CD14-positive monocyte (primary cell): ENCODE measurements at regions not wholly inside any gene's neighbourhood (a gene's known extent, or its start where the extent isn't known, plus 50 kb on each side); places are given as distances from the start of the nearest gene placed in this dataset.

Experiments used
- DNase-seq, 3 donors: peaks; one replicate each; pipeline ENCODE4 v3.0.0-alpha.2; 2011 to 2022
- H2AFZ ChIP-seq: 2 replicates; pipeline ENCODE4 v1.6.0; 2012; ENCODE audit warnings: mild to moderate bottlenecking, low read depth, low read length, inconsistent platforms; ENCODE audit not compliant: insufficient read depth, poor library complexity, severe bottlenecking
- H3K27ac ChIP-seq, 2 donors: 1 replicate in 1 of 2; 2 replicates in 1 of 2; pipeline ENCODE4 v1.5.1; 2012 to 2013; ENCODE audit warnings: low read length in 2 of 2, control low read depth in 1 of 2, inconsistent platforms in 1 of 2, low read depth in 1 of 2, mild to moderate bottlenecking in 1 of 2
- H3K27me3 ChIP-seq, 2 donors: one replicate each; pipeline versions ENCODE4 v1.6.0 to v1.6.1; 2011 to 2013; ENCODE audit warnings: low read length in 2 of 2; ENCODE audit not compliant: control insufficient read depth in 2 of 2, insufficient read depth in 2 of 2
- H3K36me3 ChIP-seq, 2 donors: replicated peaks in 1 of 2; 1 replicate in 1 of 2; 2 replicates in 1 of 2; pipeline versions ENCODE4 v1.5.1 to v1.6.1; 2012 to 2013; ENCODE audit warnings: low read length in 2 of 2, control low read depth in 1 of 2, inconsistent platforms in 1 of 2, mild to moderate bottlenecking in 1 of 2; ENCODE audit not compliant: insufficient read depth in 2 of 2, control insufficient read depth in 1 of 2
- H3K4me1 ChIP-seq, 2 donors: 1 replicate in 1 of 2; 2 replicates in 1 of 2; pipeline versions ENCODE4 v1.5.1 to v1.6.1; 2012 to 2013; ENCODE audit warnings: low read length in 2 of 2, control low read depth in 1 of 2, inconsistent platforms in 1 of 2, mild to moderate bottlenecking in 1 of 2, moderate library complexity in 1 of 2; ENCODE audit not compliant: insufficient read depth in 2 of 2, control insufficient read depth in 1 of 2
- H3K4me2 ChIP-seq: replicated peaks from 2 replicates; pipeline ENCODE3; 2012; ENCODE audit warnings: low read length, moderate library complexity, mild to moderate bottlenecking; ENCODE audit not compliant: poor library complexity, severe bottlenecking; ENCODE audit errors: extremely low read depth
- H3K4me3 ChIP-seq, 3 experiments: fragments of 200-600 bp in 1 of 3; sonication (generic) in 1 of 3; replicated peaks in 1 of 3; 1 replicate in 2 of 3; 2 replicates in 1 of 3; pipeline ENCODE4 v1.5.1; 2011 to 2013; ENCODE audit warnings: low read length in 3 of 3, mild to moderate bottlenecking in 3 of 3, control low read depth in 2 of 3, low read depth in 2 of 3, inconsistent platforms in 1 of 3, moderate library complexity in 1 of 3
- H3K79me2 ChIP-seq: 2 replicates; pipeline ENCODE4 v1.6.0; 2012; ENCODE audit warnings: mild to moderate bottlenecking, control low read depth, inconsistent platforms, low read length, moderate library complexity; ENCODE audit not compliant: insufficient read depth
- H3K9ac ChIP-seq: 2 replicates; pipeline ENCODE4 v1.6.0; 2017; ENCODE audit warnings: low read length, mild to moderate bottlenecking; ENCODE audit not compliant: insufficient read depth, poor library complexity, severe bottlenecking
- H3K9me3 ChIP-seq, 2 donors: replicated peaks in 1 of 2; 1 replicate in 1 of 2; 2 replicates in 1 of 2; pipeline versions ENCODE4 v1.5.1 to v1.6.1; 2012 to 2013; ENCODE audit warnings: low read length in 2 of 2, control low read depth in 1 of 2; ENCODE audit not compliant: control insufficient read depth in 1 of 2, insufficient read depth in 1 of 2
- H4K20me1 ChIP-seq: 2 replicates; pipeline ENCODE4 v1.6.0; 2012; ENCODE audit warnings: mild to moderate bottlenecking, low read length, control low read depth, moderate library complexity; ENCODE audit not compliant: insufficient read depth
- H3K27ac Mint-ChIP-seq, 7 donors: one replicate each; pipeline ENCODE4 v1.8.0; 2020; ENCODE audit warnings: mild to moderate bottlenecking in 7 of 7, mixed read lengths in 7 of 7, moderate library complexity in 6 of 7, inconsistent platforms in 2 of 7
- H3K27me3 Mint-ChIP-seq, 3 donors: one replicate each; pipeline ENCODE4 v1.8.0; 2021 to 2022; ENCODE audit warnings: low read depth in 3 of 3, mild to moderate bottlenecking in 3 of 3, mixed read lengths in 3 of 3, moderate library complexity in 3 of 3, inconsistent platforms in 1 of 3
- H3K36me3 Mint-ChIP-seq, 2 donors: one replicate each; pipeline ENCODE4 v1.8.0; 2020; ENCODE audit warnings: mixed read lengths in 2 of 2, inconsistent platforms in 1 of 2, mild to moderate bottlenecking in 1 of 2
- H3K4me1 Mint-ChIP-seq: one replicate; pipeline ENCODE4 v1.8.0; 2020; ENCODE audit warnings: mild to moderate bottlenecking, mixed read lengths
- H3K4me3 Mint-ChIP-seq, 2 donors: one replicate each; pipeline ENCODE4 v1.8.0; 2020; ENCODE audit warnings: mild to moderate bottlenecking in 2 of 2, mixed read lengths in 2 of 2, moderate library complexity in 1 of 2
- H3K9me3 Mint-ChIP-seq, 7 donors: one replicate each; pipeline ENCODE4 v1.8.0; 2020 to 2022; ENCODE audit warnings: mixed read lengths in 7 of 7, mild to moderate bottlenecking in 6 of 7, moderate library complexity in 6 of 7, inconsistent platforms in 2 of 7
- CTCF ChIP-seq: fragments of 200-600 bp; IDR thresholded peaks from one replicate; pipeline ENCODE4 v1.8.0; 2022; ENCODE audit warnings: antibody characterized with exemption, mild to moderate bottlenecking
- WGBS: methylation state at CpG from one replicate; pipeline ENCODE4 v1.1.5; 2013; ENCODE audit warnings: missing lambda C conversion rate; ENCODE audit not compliant: insufficient coverage; 5-methylcytosine and 5-hydroxymethylcytosine counted together
- intact Hi-C, 2 donors: fragments of 100-400 bp; cut with micrococcal nuclease; formaldehyde crosslinking; loops; one replicate each; pipeline versions ENCODE4 v1.15.0 to v1.15.1; 2023

GRCh38 chr10:121058082-121058481 is 206.9 kb downstream of the WDR11 start:
- H3K27ac ChIP-seq, result no peak overlapping the region
- H3K27me3 ChIP-seq, result peaks cover 2 to 5% of the 10 kb centered on the region in 2 donors
- Mint-ChIP-seq H3K9me3 (peaks cover 0 to 7% (median 4%) of the 10 kb centered on the region in 7 donors), H3K27ac (no peak overlapping the region), H3K36me3 (no peaks in the 10 kb centered on the region), H3K27me3 (peaks cover 2 to 21% (median 8%) of the 10 kb centered on the region in 3 donors), H3K4me1 (peaks cover 15% of the 10 kb centered on the region), H3K4me3 (no peak overlapping the region)
- H3K79me2 ChIP-seq, result no peaks in the 10 kb centered on the region
- peaks cover 17 to 18% of the 10 kb centered on the region in 2 donors for H3K4me1 ChIP-seq
- 100% methylated on average over 1 of the region's 6 CpGs for WGBS
- no peak for TF ChIP-seq CTCF
- no peak overlapping the region for H3K9ac ChIP-seq
- no peak for DNase-seq
- no peaks in the 10 kb centered on the region for H4K20me1 ChIP-seq
- no peak overlapping the region for H3K4me3 ChIP-seq
- no peaks in the 10 kb centered on the region for H3K9me3 ChIP-seq
- intact Hi-C loops, result no loop called here
- no peaks in the 10 kb centered on the region for H3K36me3 ChIP-seq
- no peak overlapping the region for H3K4me2 ChIP-seq
- H2AFZ ChIP-seq, result no peak overlapping the region

DNA sequence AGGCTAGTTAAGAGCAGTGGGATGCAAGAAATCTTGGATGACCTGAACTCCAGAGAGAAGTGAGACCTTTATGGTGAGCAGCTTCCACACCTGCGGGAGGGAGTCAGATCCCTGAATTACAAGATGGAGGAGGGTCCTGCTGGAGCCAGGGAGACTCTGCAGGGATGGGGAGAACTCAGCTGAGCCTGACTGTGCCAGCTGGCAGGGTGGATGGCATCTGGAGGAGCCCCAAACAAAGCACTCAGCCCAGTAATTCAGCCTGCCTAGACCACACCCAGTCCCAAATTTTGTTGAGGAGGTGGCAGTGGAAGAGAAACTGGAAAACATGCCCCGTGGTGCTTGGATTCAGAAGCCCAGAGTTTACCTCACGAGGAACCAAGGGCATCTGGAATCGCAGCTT is 208.2 kb downstream of the WDR11 start:
- no peak for TF ChIP-seq CTCF
- Histone ChIP-seq H3K4me1 (peaks cover 17 to 19% of the 10 kb centered on the region in 2 donors), H3K36me3 (no peaks in the 10 kb centered on the region), H2AFZ (no peak overlapping the region), H3K4me3 (no peak overlapping the region), H3K79me2 (no peaks in the 10 kb centered on the region), H3K9ac (no peak overlapping the region), H3K9me3 (no peaks in the 10 kb centered on the region), H3K27ac (no peak overlapping the region), H4K20me1 (no peaks in the 10 kb centered on the region), H3K4me2 (no peak overlapping the region), H3K27me3 (peaks cover 2% of the 10 kb centered on the region in 2 donors)
- Mint-ChIP-seq H3K36me3 (no peaks in the 10 kb centered on the region), H3K4me1 (peaks cover 15% of the 10 kb centered on the region), H3K4me3 (peak overlapping the region in 1 of 2 donors; percentile 36), H3K27ac (no peak overlapping the region), H3K9me3 (peaks cover 0 to 5% (median under 1%) of the 10 kb centered on the region in 7 donors), H3K27me3 (peaks cover 2 to 16% (median 8%) of the 10 kb centered on the region in 3 donors)
- intact Hi-C loops, result no loop called here
- 100% methylated on average over 1 of the region's 4 CpGs for WGBS
- DNase-seq, result no peak
